BJ (cell line): ENCODE measurements at regions not wholly inside any gene's neighbourhood (a gene's known extent, or its start where the extent isn't known, plus 50 kb on each side); places are given as distances from the start of the nearest gene placed in this dataset.

Experiments used
- CTCF ChIA-PET: fragments of 350-600 bp; formaldehyde crosslinking; extraction: SDS; loops from one replicate; lab custom pipeline; 2021; ENCODE audit warnings: antibody characterized with exemption, inconsistent platforms; lab: Yijun Ruan, JAX
- POLR2A ChIA-PET: fragments of 300-600 bp; sonication (Branson Sonifier 250); formaldehyde crosslinking; extraction: SDS; loops from one replicate; lab custom pipeline; 2021; ENCODE audit warnings: antibody characterized with exemption; lab: Charles Lee
- DNase-seq: peaks from one replicate; pipeline ENCODE4 v3.0.0-alpha.2; 2011; ENCODE audit warnings: low read depth
- H3K27me3 ChIP-seq: 2 replicates; pipeline ENCODE4 v1.6.0; 2011; ENCODE audit warnings: low read length; ENCODE audit not compliant: control insufficient read depth, insufficient read depth
- H3K36me3 ChIP-seq: 2 replicates; pipeline ENCODE4 v1.5.1; 2011; ENCODE audit warnings: low read length; ENCODE audit not compliant: control insufficient read depth, insufficient read depth
- H3K4me3 ChIP-seq: 2 replicates; pipeline ENCODE4 v1.5.1; 2011; ENCODE audit warnings: low read depth, mild to moderate bottlenecking, control low read depth, low read length
- CTCF ChIP-seq: IDR thresholded peaks from 2 replicates; pipeline ENCODE4 v1.5.1; 2011; ENCODE audit warnings: low read depth, mild to moderate bottlenecking, control low read depth, inconsistent platforms, low read length, moderate library complexity; ENCODE audit not compliant: insufficient read depth

DNA sequence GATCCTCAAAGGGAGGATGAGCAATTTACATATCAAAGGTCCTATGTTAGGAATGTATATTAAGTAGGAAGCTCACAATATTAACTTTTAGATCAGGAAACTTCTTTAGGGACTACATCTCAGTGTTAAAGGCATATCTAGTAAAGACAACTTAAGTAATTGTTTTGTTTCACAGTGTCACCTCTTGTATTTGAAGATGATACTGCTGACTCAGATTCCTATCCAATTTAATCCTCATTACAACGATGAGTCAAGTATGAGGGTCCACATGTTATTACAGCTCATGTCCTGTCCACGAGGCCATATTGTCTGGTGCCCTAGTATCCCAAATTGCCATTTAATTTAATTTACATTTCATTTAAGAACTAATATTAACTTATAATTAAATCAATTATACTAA lies 523.9 kb downstream of the CCDC85A start:
- Histone ChIP-seq H3K36me3 (no peaks in the 10 kb centered on the region), H3K4me3 (no peak overlapping the region), H3K27me3 (no peaks in the 10 kb centered on the region)
- no peak for TF ChIP-seq CTCF
- CTCF ChIA-PET = no interaction called here
- POLR2A ChIA-PET = no interaction called here
- no peak for DNase-seq

GRCh38 chr2:56709181-56709580 lies 525.4 kb downstream of the CCDC85A start:
- ChIA-PET CTCF (no interaction called here), POLR2A (no interaction called here)
- Histone ChIP-seq H3K4me3 (no peak overlapping the region), H3K36me3 (no peaks in the 10 kb centered on the region), H3K27me3 (no peaks in the 10 kb centered on the region)
- no peak for DNase-seq
- TF ChIP-seq CTCF = no peak

DNA sequence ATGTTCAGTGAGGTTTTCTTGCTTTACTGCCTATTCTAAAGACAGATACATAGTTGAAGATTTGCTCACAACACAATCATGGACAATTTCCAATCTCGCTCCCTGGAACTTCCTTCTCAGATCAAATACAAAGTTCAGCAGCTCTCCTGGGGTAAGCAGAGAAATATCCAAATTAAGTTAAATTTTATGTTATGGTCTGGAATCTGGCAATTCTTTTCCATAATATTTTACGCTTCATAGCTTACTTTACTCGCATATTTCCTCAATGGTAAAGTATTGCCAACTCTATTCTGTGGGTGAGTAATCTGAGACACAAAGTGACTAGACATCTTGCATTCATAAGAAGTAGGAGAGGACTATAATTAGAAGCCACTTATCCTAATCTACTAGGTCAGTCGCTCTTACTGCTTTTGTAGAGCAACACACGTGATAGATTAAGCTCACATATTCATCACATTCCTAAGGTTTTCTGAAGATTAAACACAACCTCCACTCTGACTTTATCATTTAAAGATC lies 529.4 kb downstream of the CCDC85A start:
- CTCF ChIA-PET = no interaction called here

DNA sequence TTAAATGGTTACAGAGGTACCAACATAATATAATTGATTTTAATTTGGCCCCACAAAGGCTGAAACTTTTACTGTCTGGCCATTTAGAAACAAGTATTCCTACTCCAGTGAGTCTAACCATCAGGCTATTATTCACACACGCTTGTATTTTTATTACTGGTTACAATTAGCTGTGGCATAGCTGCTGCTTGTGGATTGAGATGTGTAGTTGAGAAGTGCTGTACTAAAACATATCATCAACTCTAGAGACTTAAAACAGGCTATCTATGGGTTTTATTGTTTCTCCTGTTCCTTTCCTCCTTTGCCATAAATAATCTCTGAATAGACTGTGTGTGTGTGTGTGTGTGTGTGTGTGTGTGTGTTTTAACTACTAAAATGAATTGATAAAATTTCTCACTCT lies 530.2 kb downstream of the CCDC85A start:
- Histone ChIP-seq H3K36me3 (no peaks in the 10 kb centered on the region), H3K27me3 (no peaks in the 10 kb centered on the region), H3K4me3 (no peak overlapping the region)
- no peak for DNase-seq
- TF ChIP-seq CTCF = no peak
- ChIA-PET POLR2A (no interaction called here), CTCF (no interaction called here)

More for the DNA sequence above, 529.4 kb downstream of the CCDC85A start:
- POLR2A ChIA-PET = no interaction called here
- Histone ChIP-seq H3K27me3 (no peaks in the 10 kb centered on the region), H3K4me3 (no peak overlapping the region), H3K36me3 (no peaks in the 10 kb centered on the region)
- TF ChIP-seq CTCF = no peak
- DNase-seq = peak; percentile 52

DNA sequence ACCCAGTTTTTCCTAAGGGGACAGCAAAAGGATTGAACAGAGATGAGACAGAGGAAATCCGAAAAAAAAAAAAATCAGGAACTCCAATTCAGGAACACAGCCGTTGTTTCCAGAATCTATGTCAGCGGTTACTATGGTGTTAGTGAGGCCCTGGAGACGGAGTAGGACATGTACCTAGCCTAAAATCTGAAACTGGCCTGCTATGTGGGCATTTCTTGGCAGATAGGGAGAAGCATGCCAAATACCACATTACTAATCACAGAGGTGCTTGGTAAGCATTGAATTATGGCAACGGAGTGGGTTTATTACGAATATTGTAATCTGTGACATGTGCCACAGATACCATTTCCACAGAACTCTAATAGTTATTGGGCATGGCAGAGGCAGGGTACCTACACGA lies 530.6 kb downstream of the CCDC85A start:
- ChIA-PET CTCF (no interaction called here), POLR2A (no interaction called here)
- no peak for DNase-seq
- no peaks in the 10 kb centered on the region for H3K27me3 ChIP-seq
- no peak overlapping the region for H3K4me3 ChIP-seq
- TF ChIP-seq CTCF = no peak
- H3K36me3 ChIP-seq = no peaks in the 10 kb centered on the region
